Keratinocyte (primary cell): ENCODE measurements at regions not wholly inside any gene's neighbourhood (a gene's known extent, or its start where the extent isn't known, plus 50 kb on each side); places are given as distances from the start of the nearest gene placed in this dataset.
"Not testable (repeated sequence)": the region's sequence is repeated elsewhere in the genome, so short reads cannot be mapped to it uniquely, and the experiment has no call there.

Experiments
- DNase-seq: peaks from one replicate; pipeline ENCODE4 v3.0.0-alpha.2; 2011; ENCODE audit warnings: low read depth, missing footprints, low spot score
- FAIRE-seq: peaks from 2 replicates; lab custom pipeline; 2011; peaks lifted over from hg19 to GRCh38; lab: Jason Lieb, UNC
- H2AFZ ChIP-seq: 2 replicates; pipeline ENCODE4 v1.6.0; 2012; ENCODE audit warnings: low read length, control low read depth, inconsistent platforms; ENCODE audit not compliant: control insufficient read depth
- H3K27ac ChIP-seq: 2 replicates; pipeline ENCODE4 v1.5.1; 2011; ENCODE audit warnings: low read length; ENCODE audit not compliant: control insufficient read depth, insufficient read depth
- H3K27me3 ChIP-seq: 3 replicates; pipeline ENCODE4 v1.6.0; 2011; ENCODE audit warnings: low read length; ENCODE audit not compliant: control insufficient read depth, insufficient read depth; ENCODE audit errors: extremely low read depth
- H3K36me3 ChIP-seq, 2 experiments: 2 replicates in 1 of 2; 3 replicates in 1 of 2; pipeline ENCODE4 v1.5.1; 2011; ENCODE audit warnings: low read length in 2 of 2, mild to moderate bottlenecking in 1 of 2; ENCODE audit not compliant: control insufficient read depth in 2 of 2, insufficient read depth in 2 of 2; ENCODE audit errors: extremely low read depth in 1 of 2
- H3K4me1 ChIP-seq: 3 replicates; pipeline ENCODE4 v1.5.1; 2011; ENCODE audit warnings: low read length; ENCODE audit not compliant: control insufficient read depth, insufficient read depth; ENCODE audit errors: extremely low read depth
- H3K4me2 ChIP-seq: 3 replicates; pipeline ENCODE4 v1.6.0; 2011; ENCODE audit warnings: low read depth, low read length; ENCODE audit not compliant: control insufficient read depth, insufficient read depth; ENCODE audit errors: extremely low read depth
- H3K4me3 ChIP-seq, 3 experiments: fragments of 200-600 bp in 1 of 3; sonication (generic) in 1 of 3; 2 replicates in 2 of 3; 3 replicates in 1 of 3; pipeline ENCODE4 v1.5.1; 2011 to 2016; ENCODE audit warnings: low read length in 3 of 3, mild to moderate bottlenecking in 3 of 3, control low read depth in 2 of 3, inconsistent platforms in 1 of 3, low read depth in 1 of 3, mixed read lengths in 1 of 3, mixed run types in 1 of 3, moderate library complexity in 1 of 3; ENCODE audit not compliant: control insufficient read depth in 2 of 3, insufficient read depth in 2 of 3; ENCODE audit errors: extremely low read depth in 1 of 3
- H3K79me2 ChIP-seq: 2 replicates; pipeline ENCODE4 v1.6.0; 2012; ENCODE audit warnings: low read length; ENCODE audit not compliant: control insufficient read depth, insufficient read depth
- H3K9ac ChIP-seq: 3 replicates; pipeline ENCODE4 v1.6.0; 2011; ENCODE audit warnings: low read length; ENCODE audit not compliant: control insufficient read depth, insufficient read depth; ENCODE audit errors: extremely low read depth
- H3K9me1 ChIP-seq: 3 replicates; pipeline ENCODE4 v1.6.0; 2011; ENCODE audit warnings: low read length; ENCODE audit not compliant: control insufficient read depth, insufficient read depth; ENCODE audit errors: extremely low read depth
- H3K9me3 ChIP-seq: 2 replicates; pipeline ENCODE4 v1.5.1; 2012; ENCODE audit warnings: low read depth, low read length; ENCODE audit not compliant: control insufficient read depth
- H4K20me1 ChIP-seq: 3 replicates; pipeline ENCODE4 v1.6.0; 2011; ENCODE audit warnings: low read length; ENCODE audit not compliant: control insufficient read depth, insufficient read depth; ENCODE audit errors: extremely low read depth
- EZH2 ChIP-seq: IDR thresholded peaks from one replicate; pipeline ENCODE4 v1.6.1; 2012; ENCODE audit warnings: inconsistent platforms, mild to moderate bottlenecking, low read length, moderate library complexity
- dilution Hi-C: fragments of 300-500 bp; cut with MboI; formaldehyde crosslinking; loops from one replicate; pipeline ENCODE4 v1.7.0; 2020; ENCODE audit warnings: low sequenced_read_pairs; ENCODE audit not compliant: extremely low pct_ligation_motif_present
- TF ChIP-seq, protein P1 (sequence below), 3 experiments: IDR thresholded peaks in 1 of 3; conservative IDR thresholded peaks in 1 of 3; optimal IDR thresholded peaks in 1 of 3; 2 replicates in 2 of 3; 3 replicates in 1 of 3; pipeline versions ENCODE3 to v1.5.1; 2011; ENCODE audit warnings: low read length in 3 of 3, mild to moderate bottlenecking in 3 of 3, moderate library complexity in 2 of 3, control low read depth in 1 of 3, inconsistent platforms in 1 of 3; ENCODE audit not compliant: insufficient read depth in 2 of 3; ENCODE audit errors: extremely low read depth in 1 of 3

DNA sequence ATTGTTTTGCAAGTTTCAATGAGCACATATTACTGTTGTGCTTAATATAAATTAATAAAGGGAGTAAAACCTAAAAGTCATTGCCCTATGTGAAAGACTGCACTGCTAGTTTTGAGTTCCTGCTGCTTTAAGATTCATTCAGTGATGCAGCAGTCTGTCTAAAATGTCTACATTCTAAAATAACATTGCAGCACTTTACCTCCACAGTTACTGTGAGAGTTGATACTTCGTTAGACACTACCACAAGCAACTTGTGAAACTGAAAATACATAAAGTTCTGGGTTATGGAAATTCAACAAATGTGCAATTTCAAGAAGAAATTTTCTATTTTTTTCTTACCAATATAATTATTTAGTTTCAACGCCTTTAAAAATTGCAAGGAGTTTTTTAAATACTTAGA lies 1175.2 kb upstream of the DIAPH2 start:
- no peaks in the 10 kb centered on the region for H3K9me3 ChIP-seq
- DNase-seq (no peak), FAIRE-seq (no peak)
- dilution Hi-C loops: no loop called here
- no peak overlapping the region for H3K4me2 ChIP-seq
- H3K9ac ChIP-seq: no peak overlapping the region
- no peaks in the 10 kb centered on the region for H4K20me1 ChIP-seq
- no peaks in the 10 kb centered on the region for H3K27me3 ChIP-seq
- TF ChIP-seq EZH2: no peak
- TF ChIP-seq, protein P1, sequence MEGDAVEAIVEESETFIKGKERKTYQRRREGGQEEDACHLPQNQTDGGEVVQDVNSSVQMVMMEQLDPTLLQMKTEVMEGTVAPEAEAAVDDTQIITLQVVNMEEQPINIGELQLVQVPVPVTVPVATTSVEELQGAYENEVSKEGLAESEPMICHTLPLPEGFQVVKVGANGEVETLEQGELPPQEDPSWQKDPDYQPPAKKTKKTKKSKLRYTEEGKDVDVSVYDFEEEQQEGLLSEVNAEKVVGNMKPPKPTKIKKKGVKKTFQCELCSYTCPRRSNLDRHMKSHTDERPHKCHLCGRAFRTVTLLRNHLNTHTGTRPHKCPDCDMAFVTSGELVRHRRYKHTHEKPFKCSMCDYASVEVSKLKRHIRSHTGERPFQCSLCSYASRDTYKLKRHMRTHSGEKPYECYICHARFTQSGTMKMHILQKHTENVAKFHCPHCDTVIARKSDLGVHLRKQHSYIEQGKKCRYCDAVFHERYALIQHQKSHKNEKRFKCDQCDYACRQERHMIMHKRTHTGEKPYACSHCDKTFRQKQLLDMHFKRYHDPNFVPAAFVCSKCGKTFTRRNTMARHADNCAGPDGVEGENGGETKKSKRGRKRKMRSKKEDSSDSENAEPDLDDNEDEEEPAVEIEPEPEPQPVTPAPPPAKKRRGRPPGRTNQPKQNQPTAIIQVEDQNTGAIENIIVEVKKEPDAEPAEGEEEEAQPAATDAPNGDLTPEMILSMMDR (optimal IDR thresholded peaks at IDR 0.05 in 1 of 3, IDR thresholded peaks at IDR 0.05 in 1 of 3, conservative IDR thresholded peaks at IDR 0.05 in 1 of 3; ENCODE audit: extremely low read depth in 1 of 3, insufficient read depth in 2 of 3, low read length in 3 of 3): no peak
- no peak overlapping the region for H3K27ac ChIP-seq
- H3K79me2 ChIP-seq: no peaks in the 10 kb centered on the region
- no peaks in the 10 kb centered on the region for H3K4me1 ChIP-seq
- H3K4me3 ChIP-seq: no peak overlapping the region
- H3K9me1 ChIP-seq: no peaks in the 10 kb centered on the region
- H3K36me3 ChIP-seq: no peaks in the 10 kb centered on the region
- H2AFZ ChIP-seq: no peak overlapping the region

DNA sequence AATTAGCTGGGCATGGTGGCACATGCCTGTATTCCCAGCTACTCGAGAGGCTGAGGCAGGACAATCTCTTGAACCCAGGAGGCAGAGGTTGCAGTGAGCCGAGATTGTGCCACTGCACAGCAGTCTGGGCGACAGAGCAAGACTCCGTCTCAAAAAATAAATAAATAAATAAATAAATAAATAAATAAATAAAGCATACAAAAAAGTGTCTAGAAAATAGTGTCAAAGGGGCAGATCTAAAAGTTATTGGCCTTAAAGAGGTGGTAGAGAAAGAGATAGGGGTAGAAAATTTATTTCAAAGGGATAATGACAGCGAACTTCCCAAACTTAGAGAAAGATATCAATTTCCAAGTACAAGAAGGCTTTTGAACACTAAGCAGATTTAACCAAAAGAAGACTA lies 1160.6 kb upstream of the DIAPH2 start:
- H3K27me3 ChIP-seq, DNase-seq, H3K4me1 ChIP-seq, FAIRE-seq, H3K79me2 ChIP-seq, H3K9me3 ChIP-seq, dilution Hi-C loops, H3K9ac ChIP-seq, H3K4me2 ChIP-seq, H3K9me1 ChIP-seq, H3K36me3 ChIP-seq, H2AFZ ChIP-seq, H3K27ac ChIP-seq, H3K4me3 ChIP-seq, H4K20me1 ChIP-seq: not testable (repeated sequence)

DNA sequence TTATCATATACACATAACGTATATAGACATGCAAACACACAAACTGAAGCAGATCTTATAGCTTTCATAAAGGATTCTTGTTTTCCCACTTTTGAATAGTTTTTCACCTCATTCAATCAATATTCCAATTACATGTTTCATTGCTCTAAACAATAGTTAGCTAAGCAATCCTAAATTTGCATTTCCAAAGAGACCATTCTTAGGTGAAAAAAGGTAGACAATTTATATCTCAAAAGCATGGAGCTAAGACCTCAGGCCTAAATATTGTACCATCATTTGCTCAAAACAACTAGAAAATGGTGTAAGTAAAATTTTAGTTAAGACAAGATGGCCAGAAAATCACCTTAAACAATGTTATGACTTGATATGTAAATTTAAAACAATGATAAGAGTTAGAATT lies 1148.5 kb upstream of the DIAPH2 start:
- Histone ChIP-seq H3K9ac (no peak overlapping the region), H3K4me1 (no peaks in the 10 kb centered on the region), H3K79me2 (no peaks in the 10 kb centered on the region), H3K4me2 (no peak overlapping the region), H2AFZ (no peak overlapping the region), H3K27me3 (no peaks in the 10 kb centered on the region), H3K36me3 (no peaks in the 10 kb centered on the region), H3K9me1 (no peaks in the 10 kb centered on the region), H3K9me3 (no peaks in the 10 kb centered on the region), H4K20me1 (no peaks in the 10 kb centered on the region), H3K27ac (no peak overlapping the region), H3K4me3 (no peak overlapping the region)
- no peak for TF ChIP-seq EZH2
- TF ChIP-seq, protein P1 (optimal IDR thresholded peaks at IDR 0.05 in 1 of 3, IDR thresholded peaks at IDR 0.05 in 1 of 3, conservative IDR thresholded peaks at IDR 0.05 in 1 of 3; ENCODE audit: extremely low read depth in 1 of 3, insufficient read depth in 2 of 3, low read length in 3 of 3): no peak
- no peak for DNase-seq
- no peak for FAIRE-seq
- dilution Hi-C loops: no loop called here
